GM19397 (cell line): ENCODE measurements at regions not wholly inside any gene's neighbourhood (a gene's known extent, or its start where the extent isn't known, plus 50 kb on each side); places are given as distances from the start of the nearest gene placed in this dataset.

ENCODE experiments used
- ATAC-seq: cut with Tn5 transposase; IDR thresholded peaks from one replicate; pipeline ENCODE4 v1.9.1; 2021; ENCODE audit warnings: mild to moderate bottlenecking, moderate library complexity; ENCODE audit not compliant: unreplicated experiment

GRCh38 chr16:73771196-73772064 is 525.2 kb upstream of the PSMD7 start:
- ATAC-seq: no peak

DNA sequence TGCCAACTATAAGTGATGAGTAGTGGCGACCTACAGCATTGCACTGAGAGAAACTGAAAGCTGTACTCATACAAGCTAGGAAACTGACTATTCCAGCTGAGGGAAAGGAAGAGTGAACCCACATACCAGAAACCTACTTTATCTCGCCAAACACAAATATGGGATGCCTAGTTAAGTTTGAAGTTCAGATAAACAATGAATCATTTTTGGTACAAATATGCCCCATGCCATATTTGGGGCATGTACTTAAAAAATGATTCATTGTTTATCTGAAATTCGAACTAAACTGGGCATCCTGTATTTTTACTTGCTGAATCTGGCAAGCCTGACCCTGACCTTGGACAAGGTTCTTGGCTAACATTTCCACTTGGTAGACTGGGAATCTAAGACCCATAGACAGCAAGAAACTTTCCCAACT is 527.8 kb upstream of the PSMD7 start:
- ATAC-seq: no peak

DNA sequence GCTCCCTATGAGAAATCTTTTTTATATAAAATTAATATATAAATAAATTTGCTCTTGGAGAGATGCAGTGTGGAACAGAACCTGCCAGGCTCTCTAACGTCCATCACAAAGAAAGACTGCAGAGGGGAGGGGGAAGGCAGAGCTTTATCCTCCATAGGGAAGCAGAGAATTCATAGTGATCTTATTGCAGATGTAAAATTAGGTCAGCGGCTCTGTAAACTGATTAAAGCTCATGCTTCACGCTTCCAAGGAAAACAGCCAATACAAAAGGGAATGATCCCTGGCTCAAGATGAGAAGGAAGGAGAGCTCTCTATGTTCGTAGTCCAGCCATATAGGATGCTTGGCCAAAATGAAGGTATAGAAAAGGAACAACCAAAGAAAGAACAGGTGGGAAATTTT is 532.3 kb upstream of the PSMD7 start:
- no peak for ATAC-seq

DNA sequence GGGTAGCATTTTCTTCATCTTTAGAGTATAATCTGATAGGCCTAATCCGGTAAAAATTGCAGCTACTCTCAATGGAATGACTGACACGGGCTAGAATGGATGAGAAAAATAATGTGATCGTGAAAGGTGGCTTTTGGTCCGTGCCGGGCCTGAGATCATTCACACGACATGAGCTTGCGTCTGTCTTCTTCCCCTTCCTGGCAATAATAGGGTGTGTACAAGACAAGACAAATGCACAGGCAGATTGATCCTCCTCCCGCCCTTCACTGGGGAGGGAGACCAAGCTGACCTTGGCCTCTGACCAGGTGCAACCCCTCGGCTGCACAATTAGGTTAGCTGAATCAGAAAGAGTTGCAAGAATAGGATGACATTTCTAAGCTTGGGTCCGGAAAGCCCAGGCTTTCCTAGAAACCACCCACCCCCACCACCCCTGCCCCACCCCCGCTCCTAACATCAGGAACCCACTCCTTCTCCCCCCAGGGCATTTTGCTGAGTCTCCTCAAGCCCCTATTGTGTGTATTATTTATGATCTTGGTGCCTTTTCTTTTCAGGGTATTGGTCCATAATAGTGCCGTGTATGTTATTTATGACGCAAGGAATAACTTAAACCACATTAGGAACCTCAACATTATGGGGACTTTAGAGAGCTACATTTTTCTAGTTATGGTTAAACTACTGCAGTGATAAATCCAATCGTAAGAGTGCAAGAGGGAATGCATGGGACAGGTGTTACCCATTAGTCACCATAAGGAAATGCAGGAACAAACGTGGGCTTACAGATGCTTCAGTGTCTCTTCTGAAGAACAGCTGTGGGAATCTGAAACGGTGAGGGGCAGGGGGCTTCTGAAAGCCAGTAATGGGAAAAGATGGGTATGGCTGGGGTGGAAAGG is 540.1 kb upstream of the PSMD7 start:
- no peak for ATAC-seq

DNA sequence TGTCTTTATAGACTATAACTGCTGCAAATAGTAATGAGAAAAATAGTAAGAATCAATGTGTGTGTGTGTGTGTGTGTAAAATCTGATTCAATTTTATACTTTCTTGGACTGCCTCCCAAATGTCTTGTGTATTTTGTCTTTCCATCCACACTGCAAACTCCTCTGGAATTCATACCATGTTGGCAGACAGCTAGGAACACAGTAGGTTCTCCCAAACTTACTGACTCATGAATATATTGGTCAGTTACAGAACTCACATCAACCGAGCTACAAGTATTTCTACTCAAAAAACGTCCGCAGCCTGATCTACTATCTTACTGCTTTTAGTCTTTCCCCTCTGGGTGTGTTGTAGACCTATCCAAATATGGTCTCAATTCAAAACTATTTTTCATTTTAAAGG is 542.7 kb upstream of the PSMD7 start:
- no peak for ATAC-seq

- no peak for ATAC-seq
Measured at GRCh38 chr16:73750639-73751038, 546.0 kb upstream of the PSMD7 start.

DNA sequence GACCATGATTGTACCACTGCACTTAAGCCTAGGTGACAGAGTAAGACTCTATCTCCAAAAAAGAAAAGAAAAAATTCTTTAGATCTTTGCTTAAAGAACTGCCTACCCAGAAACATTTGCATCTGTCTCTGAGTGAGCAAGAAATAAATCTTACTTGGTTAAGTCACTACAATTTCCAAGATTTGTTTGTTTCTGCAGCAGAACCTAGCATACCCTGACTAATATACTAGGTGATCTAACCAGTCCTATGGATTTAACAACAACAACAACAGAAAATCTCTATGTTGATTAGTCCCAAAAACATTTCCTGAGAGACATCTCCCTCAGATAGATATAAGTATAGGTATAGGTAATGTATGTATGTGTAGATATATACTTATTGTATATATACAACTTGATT is 549.3 kb upstream of the PSMD7 start:
- no peak for ATAC-seq

- no peak for ATAC-seq
Measured at GRCh38 chr16:73746554-73746953, 550.1 kb upstream of the PSMD7 start.

- no peak for ATAC-seq
Measured at GRCh38 chr16:73743665-73744496, 552.7 kb upstream of the PSMD7 start.

- ATAC-seq: no peak
Measured at GRCh38 chr16:73739049-73739769, 557.4 kb upstream of the PSMD7 start.

- no peak for ATAC-seq
Measured at GRCh38 chr16:73738266-73738665, 558.3 kb upstream of the PSMD7 start.

- ATAC-seq: no peak
Measured at GRCh38 chr16:73737637-73738036, 559.0 kb upstream of the PSMD7 start.

DNA sequence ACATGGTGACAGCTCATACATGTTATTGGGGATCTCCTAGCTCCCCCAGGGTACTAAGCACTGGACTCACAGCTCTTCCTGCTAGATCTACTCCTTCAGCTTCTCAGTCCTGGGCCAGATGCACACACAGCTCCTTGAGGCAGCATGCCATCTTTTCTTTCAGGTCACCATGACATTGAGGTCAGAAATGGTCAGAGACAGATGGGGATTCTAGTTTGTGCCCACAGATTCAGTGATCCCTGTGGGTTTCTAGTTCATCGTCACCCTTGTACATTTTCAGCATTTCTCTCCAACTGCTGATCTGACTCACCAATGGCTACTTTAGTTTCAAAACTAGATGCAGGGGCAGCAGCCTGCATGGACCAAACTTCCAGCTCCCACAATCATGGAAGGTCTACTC is 560.7 kb upstream of the PSMD7 start:
- no peak for ATAC-seq

- no peak for ATAC-seq
Measured at GRCh38 chr16:73735018-73735417, 561.6 kb upstream of the PSMD7 start.

DNA sequence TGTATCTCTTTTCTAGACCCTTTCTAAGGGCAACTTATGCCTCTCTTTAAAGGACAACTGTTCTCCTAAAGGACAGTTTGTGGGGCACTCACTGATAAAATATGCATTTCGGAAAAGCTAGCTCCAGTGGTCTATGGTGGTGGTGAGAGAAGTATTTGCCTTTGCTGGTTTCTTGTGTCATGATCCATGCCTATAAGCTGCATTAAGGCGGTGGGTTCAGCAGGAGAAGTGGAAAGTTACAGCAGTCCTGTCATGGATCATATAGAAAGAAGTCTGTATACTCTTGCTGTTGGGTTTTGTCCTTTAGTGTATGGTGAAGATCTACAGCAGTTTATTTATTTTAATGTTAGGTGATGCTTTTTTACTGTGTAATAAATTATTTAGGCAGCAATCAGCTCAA is 563.9 kb upstream of the PSMD7 start:
- no peak for ATAC-seq

- ATAC-seq: no peak
Measured at GRCh38 chr16:73732143-73732542, 564.5 kb upstream of the PSMD7 start.

DNA sequence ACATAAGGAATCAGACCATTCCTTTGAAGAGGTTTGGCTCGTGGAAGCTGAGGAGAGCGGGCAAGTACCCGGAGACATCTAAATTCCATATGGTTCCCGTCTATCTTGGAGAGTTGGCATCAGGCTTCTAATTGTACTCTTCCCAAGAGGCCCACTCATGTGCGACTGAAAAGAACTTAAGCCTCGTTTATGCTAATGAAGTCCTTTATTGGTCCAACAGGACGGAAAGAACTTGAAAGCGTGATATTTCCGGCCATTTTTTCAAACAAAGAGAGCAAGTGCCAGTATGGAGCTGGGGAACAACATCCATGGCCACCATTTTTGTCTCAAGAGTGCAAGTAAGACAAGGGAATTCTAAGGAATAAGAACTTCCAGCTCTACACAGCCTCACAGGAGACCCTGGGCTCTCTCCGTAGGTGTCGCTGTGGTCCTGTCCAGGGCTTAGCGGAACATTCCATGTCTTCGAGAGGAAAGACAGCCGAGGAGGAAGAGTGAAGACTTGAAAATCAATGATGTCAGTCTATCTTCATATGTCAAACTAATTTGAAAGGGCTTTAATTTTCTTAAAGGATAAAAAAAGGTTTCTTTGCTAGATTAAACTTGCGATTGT is 566.0 kb upstream of the PSMD7 start:
- ATAC-seq: no peak

DNA sequence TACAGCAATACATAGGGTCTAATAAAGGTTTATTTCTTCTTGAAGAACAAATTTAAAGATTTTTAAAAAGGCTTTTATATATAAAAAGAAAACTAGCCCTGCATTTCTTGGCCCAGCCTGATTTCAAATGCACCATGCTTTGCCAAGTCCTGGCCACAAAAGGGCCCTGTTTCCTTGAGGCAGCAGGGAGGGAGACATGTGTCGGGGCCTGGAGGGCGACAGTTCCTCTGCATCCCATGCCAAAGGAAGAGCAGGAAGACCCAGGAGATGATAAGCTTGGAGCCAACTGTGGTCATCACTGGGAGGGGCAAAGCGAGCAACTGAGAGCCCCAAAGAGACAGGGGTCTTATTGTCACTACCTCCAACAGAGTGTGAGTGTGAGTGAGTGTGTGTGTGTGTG is 571.5 kb upstream of the PSMD7 start:
- no peak for ATAC-seq

GRCh38 chr16:73724503-73724902 is 572.1 kb upstream of the PSMD7 start:
- no peak for ATAC-seq
